Limb (tissue), 2 donors: ENCODE measurements at regions not wholly inside any gene's neighbourhood (a gene's known extent, or its start where the extent isn't known, plus 50 kb on each side); places are given as distances from the start of the nearest gene placed in this dataset.

Experiments used
- DNase-seq, 2 donors: peaks; one replicate each; pipeline ENCODE4 v3.0.0-alpha.2; 2016; ENCODE audit errors: extremely low spot score in 2 of 2

GRCh38 chr13:109370496-109370895 lies 415.9 kb downstream of the IRS2 start:
- DNase-seq = no peak

- no peak for DNase-seq
These were observed 416.9 kb downstream of the IRS2 start for GRCh38 chr13:109369353-109370052.

GRCh38 chr13:109368230-109368629 lies 418.2 kb downstream of the IRS2 start:
- DNase-seq = no peak

- DNase-seq = no peak
These were observed 419.9 kb downstream of the IRS2 start for GRCh38 chr13:109366525-109366924.

GRCh38 chr13:109363431-109363830 lies 423.0 kb downstream of the IRS2 start:
- DNase-seq = no peak

- no peak for DNase-seq
These were observed 423.8 kb downstream of the IRS2 start for GRCh38 chr13:109362616-109363015.

GRCh38 chr13:109361562-109362289 lies 424.7 kb downstream of the IRS2 start:
- no peak for DNase-seq

GRCh38 chr13:109357751-109358471 lies 428.5 kb downstream of the IRS2 start:
- DNase-seq = no peak

- no peak for DNase-seq
These were observed 430.4 kb downstream of the IRS2 start for GRCh38 chr13:109355875-109356434.

- DNase-seq = no peak
These were observed 431.2 kb downstream of the IRS2 start for GRCh38 chr13:109355166-109355565.

- no peak for DNase-seq
These were observed 435.1 kb downstream of the IRS2 start for GRCh38 chr13:109351236-109351635.

GRCh38 chr13:109348519-109349258 lies 437.7 kb downstream of the IRS2 start:
- DNase-seq = no peak

GRCh38 chr13:109346060-109346459 lies 440.3 kb downstream of the IRS2 start:
- no peak for DNase-seq

- no peak for DNase-seq
These were observed 440.9 kb downstream of the IRS2 start for GRCh38 chr13:109345433-109345941.

- DNase-seq = no peak
These were observed 441.7 kb downstream of the IRS2 start for GRCh38 chr13:109344552-109345157.

- DNase-seq = no peak
These were observed 449.7 kb downstream of the IRS2 start for GRCh38 chr13:109336730-109337129.

GRCh38 chr13:109333893-109334651 lies 452.3 kb downstream of the IRS2 start:
- peak in 1 of 2 donors; percentile 50 for DNase-seq

GRCh38 chr13:109332506-109333499 lies 453.6 kb downstream of the IRS2 start:
- no peak for DNase-seq

- peak in 1 of 2 donors; percentile 17 for DNase-seq
These were observed 454.5 kb downstream of the IRS2 start for GRCh38 chr13:109331898-109332297.
